ENCODE measurements at regions not wholly inside any gene's neighbourhood (a gene's known extent, or its start where the extent isn't known, plus 50 kb on each side); places are given as distances from the start of the nearest gene placed in this dataset.

DNA sequence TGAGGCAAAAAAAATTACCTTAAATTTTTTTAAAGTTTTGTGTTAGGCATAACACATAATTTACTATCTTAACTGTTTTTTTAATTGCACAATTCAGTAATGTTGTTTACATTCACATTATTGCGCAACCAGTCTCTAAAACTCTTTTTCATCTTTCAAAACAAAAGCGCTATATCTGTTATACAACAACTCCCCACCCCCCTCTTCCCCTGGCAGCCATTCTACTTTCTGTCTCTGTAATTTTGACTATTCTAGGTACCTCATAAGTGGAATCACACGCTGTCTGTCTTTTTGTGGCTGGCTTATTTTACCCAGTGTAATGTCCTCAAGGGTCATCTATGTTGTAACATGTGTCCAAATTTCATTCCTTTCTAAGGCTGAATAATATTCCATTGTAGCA is 241.5 kb upstream of the DMRT1 start:
- H3K4me3 ChIP-seq = no peak overlapping the region
- no peak overlapping the region for H3K27ac ChIP-seq
- DNase-seq (ENCODE audit: extremely low spot score in 2 of 2) = no peak
- H3K9me3 ChIP-seq = no peaks in the 10 kb centered on the region
- H3K36me3 ChIP-seq = no peaks in the 10 kb centered on the region
- H3K27me3 ChIP-seq = no peaks in the 10 kb centered on the region
- intact Hi-C loops (cut with DNase I) = no loop called here
- TF ChIP-seq POLR2A (IDR thresholded peaks at IDR 0.05) = no peak
- TF ChIP-seq, protein P1, sequence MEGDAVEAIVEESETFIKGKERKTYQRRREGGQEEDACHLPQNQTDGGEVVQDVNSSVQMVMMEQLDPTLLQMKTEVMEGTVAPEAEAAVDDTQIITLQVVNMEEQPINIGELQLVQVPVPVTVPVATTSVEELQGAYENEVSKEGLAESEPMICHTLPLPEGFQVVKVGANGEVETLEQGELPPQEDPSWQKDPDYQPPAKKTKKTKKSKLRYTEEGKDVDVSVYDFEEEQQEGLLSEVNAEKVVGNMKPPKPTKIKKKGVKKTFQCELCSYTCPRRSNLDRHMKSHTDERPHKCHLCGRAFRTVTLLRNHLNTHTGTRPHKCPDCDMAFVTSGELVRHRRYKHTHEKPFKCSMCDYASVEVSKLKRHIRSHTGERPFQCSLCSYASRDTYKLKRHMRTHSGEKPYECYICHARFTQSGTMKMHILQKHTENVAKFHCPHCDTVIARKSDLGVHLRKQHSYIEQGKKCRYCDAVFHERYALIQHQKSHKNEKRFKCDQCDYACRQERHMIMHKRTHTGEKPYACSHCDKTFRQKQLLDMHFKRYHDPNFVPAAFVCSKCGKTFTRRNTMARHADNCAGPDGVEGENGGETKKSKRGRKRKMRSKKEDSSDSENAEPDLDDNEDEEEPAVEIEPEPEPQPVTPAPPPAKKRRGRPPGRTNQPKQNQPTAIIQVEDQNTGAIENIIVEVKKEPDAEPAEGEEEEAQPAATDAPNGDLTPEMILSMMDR (IDR thresholded peaks at IDR 0.05) = no peak
- TF ChIP-seq POLR2AphosphoS5 (IDR thresholded peaks at IDR 0.05; ENCODE audit: insufficient read depth in 1 of 2, low read depth in 1 of 2) = no peak
- H3K4me1 ChIP-seq = no peaks in the 10 kb centered on the region

DNA sequence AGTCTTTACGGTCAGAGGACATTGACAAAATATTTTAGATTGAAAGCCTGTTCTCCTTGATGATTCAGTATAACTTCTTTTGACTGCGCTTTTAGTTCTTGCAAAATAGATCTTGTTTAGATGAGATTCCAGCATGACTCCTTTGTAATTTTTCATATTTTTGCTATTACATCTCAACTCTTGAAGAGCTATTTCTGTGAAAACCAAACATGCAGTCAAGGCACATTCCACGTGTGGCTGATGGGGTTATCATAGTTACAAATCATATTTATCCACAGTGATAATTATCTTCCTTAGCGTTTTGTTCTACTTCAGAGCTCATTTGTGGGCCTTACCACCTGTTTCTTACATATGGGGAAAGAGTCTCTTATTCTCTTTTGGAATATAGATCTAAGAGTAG is 238.8 kb upstream of the DMRT1 start:
- intact Hi-C loops (cut with DNase I) = no loop called here
- no peak overlapping the region for H3K27ac ChIP-seq
- no peaks in the 10 kb centered on the region for H3K9me3 ChIP-seq
- H3K36me3 ChIP-seq = no peaks in the 10 kb centered on the region
- TF ChIP-seq POLR2AphosphoS5 (IDR thresholded peaks at IDR 0.05; ENCODE audit: insufficient read depth in 1 of 2, low read depth in 1 of 2) (no peak), POLR2A (IDR thresholded peaks at IDR 0.05) (no peak)
- TF ChIP-seq, protein P1 (IDR thresholded peaks at IDR 0.05) = no peak
- H3K4me3 ChIP-seq = no peak overlapping the region
- no peaks in the 10 kb centered on the region for H3K27me3 ChIP-seq
- DNase-seq (ENCODE audit: extremely low spot score in 2 of 2) = no peak
- H3K4me1 ChIP-seq = no peaks in the 10 kb centered on the region

DNA sequence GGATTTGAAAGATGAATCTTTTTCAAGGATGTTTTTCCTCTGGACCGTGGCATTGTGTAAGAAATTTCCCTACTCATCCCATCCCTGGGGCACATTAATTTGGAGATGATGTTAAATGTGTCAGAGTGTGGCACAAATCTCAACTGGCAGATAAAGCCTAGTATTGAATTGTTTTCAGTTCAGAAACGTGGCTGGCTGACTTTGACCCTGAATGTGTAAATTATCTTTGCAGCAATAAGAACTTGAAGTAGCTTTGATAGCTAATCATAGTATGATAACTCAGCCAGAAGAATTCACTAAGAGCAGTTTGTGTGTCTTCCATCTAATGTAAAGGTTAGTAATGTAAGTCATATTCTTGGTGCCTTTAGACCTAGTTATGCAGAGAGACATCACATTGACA is 238.4 kb upstream of the DMRT1 start:
- no peaks in the 10 kb centered on the region for H3K4me1 ChIP-seq
- H3K36me3 ChIP-seq = no peaks in the 10 kb centered on the region
- no peak overlapping the region for H3K4me3 ChIP-seq
- H3K27ac ChIP-seq = no peak overlapping the region
- intact Hi-C loops (cut with DNase I) = no loop called here
- TF ChIP-seq, protein P1 (IDR thresholded peaks at IDR 0.05) = no peak
- no peak for TF ChIP-seq POLR2AphosphoS5 (IDR thresholded peaks at IDR 0.05; ENCODE audit: insufficient read depth in 1 of 2, low read depth in 1 of 2)
- no peak for TF ChIP-seq POLR2A (IDR thresholded peaks at IDR 0.05)
- H3K27me3 ChIP-seq = no peaks in the 10 kb centered on the region
- H3K9me3 ChIP-seq = no peaks in the 10 kb centered on the region
- DNase-seq (ENCODE audit: extremely low spot score in 2 of 2) = no peak

DNA sequence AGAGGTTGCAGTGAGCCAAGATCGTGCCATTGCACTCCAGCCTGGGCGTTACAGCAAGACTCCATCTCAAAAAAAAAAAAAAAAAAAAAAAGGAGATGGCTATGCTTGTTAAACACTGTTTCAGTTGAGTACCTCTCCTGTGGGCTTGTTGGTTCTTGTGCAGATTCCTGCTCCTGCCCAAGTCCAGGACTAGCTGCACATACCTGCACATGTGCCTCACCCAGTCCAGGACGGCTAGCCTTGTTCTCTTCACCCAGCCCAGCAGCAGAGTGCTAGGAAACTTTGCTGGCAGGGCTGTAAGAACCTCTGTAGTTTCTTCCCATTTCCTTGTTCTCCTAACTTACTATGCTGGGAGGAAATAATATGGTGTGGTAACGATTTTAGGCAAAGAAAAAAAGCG is 234.1 kb upstream of the DMRT1 start:
- no peaks in the 10 kb centered on the region for H3K27me3 ChIP-seq
- DNase-seq (ENCODE audit: extremely low spot score in 2 of 2) = no peak
- TF ChIP-seq, protein P1 (IDR thresholded peaks at IDR 0.05) = no peak
- TF ChIP-seq POLR2A (IDR thresholded peaks at IDR 0.05) (no peak), POLR2AphosphoS5 (IDR thresholded peaks at IDR 0.05; ENCODE audit: insufficient read depth in 1 of 2, low read depth in 1 of 2) (peak in 1 of 2 donors; percentile 51)
- H3K36me3 ChIP-seq = no peaks in the 10 kb centered on the region
- no peaks in the 10 kb centered on the region for H3K4me1 ChIP-seq
- H3K9me3 ChIP-seq = no peaks in the 10 kb centered on the region
- H3K27ac ChIP-seq = no peak overlapping the region
- intact Hi-C loops (cut with DNase I) = no loop called here
- H3K4me3 ChIP-seq = no peak overlapping the region

DNA sequence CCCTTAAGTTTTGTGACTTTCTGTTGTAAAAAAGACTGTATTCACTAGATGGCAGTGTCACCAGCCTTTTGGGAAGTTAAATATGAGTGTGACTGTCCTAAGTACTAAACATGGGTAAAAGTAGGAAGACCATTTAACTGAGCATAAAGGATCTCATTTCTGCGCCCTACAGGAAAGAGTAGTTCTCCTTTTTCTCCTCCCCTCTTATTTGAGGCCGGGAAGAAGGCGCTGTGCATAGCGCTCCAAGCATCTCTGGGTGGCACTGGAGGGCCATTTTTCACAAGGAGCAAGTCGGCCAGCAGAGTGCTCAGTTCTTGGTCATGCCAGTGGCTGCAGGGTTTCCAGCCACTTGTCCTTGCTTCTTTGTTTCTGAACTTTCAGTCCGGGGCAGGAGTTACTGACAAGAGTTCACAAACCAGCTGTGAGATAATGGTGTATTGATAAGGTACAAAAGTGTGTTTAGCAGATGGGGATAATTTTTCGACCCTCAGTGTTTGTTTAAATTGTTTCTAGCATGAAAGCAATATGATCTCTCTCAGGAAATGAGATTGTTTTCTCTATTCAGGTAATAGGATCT is 227.6 kb upstream of the DMRT1 start:
- intact Hi-C loops (cut with DNase I) = loop anchor here (5.0 kb wide), 1 partner anchor 148 kb away; no protein-coding TSS in a partner anchor

More for the DNA sequence above, 227.6 kb upstream of the DMRT1 start:
- Histone ChIP-seq H3K36me3 (no peaks in the 10 kb centered on the region), H3K27me3 (no peaks in the 10 kb centered on the region), H3K27ac (peak overlapping the region; percentile 71), H3K4me3 (no peak overlapping the region), H3K9me3 (no peaks in the 10 kb centered on the region), H3K4me1 (peaks cover 31% of the 10 kb centered on the region)
- DNase-seq (ENCODE audit: extremely low spot score in 2 of 2) = no peak
- TF ChIP-seq, protein P1 (IDR thresholded peaks at IDR 0.05) = peak; percentile 65 to 88 (median 80)
- TF ChIP-seq POLR2A (IDR thresholded peaks at IDR 0.05) (no peak), POLR2AphosphoS5 (IDR thresholded peaks at IDR 0.05; ENCODE audit: insufficient read depth in 1 of 2, low read depth in 1 of 2) (peak in 1 of 2 donors; percentile 73)
